Activated naive CD8-positive, alpha-beta T cell treated with anti-CD3 and anti-CD28 coated beads, Interleukin-2, amount 50 U/mL, for 24 hours (primary cell): ENCODE measurements at regions not wholly inside any gene's neighbourhood (a gene's known extent, or its start where the extent isn't known, plus 50 kb on each side); places are given as distances from the start of the nearest gene placed in this dataset.
"Not testable (repeated sequence)": the region's sequence is repeated elsewhere in the genome, so short reads cannot be mapped to it uniquely, and the experiment has no call there.

Source experiments
- ATAC-seq: fragments of 150-1000 bp; cut with Tn5 transposase; one replicate; pipeline ENCODE4 v1.10.0; 2021
- DNase-seq: peaks from one replicate; pipeline ENCODE4 v3.0.0; 2021
- H3K27ac Mint-ChIP-seq: one replicate; pipeline ENCODE4 v1.8.0; 2021; ENCODE audit warnings: mild to moderate bottlenecking, mixed read lengths
- H3K27me3 Mint-ChIP-seq: one replicate; pipeline ENCODE4 v1.8.0; 2021; ENCODE audit warnings: mixed read lengths
- H3K36me3 Mint-ChIP-seq: one replicate; pipeline ENCODE4 v1.8.0; 2021; ENCODE audit warnings: low read depth, mixed read lengths
- H3K4me1 Mint-ChIP-seq: one replicate; pipeline ENCODE4 v1.8.0; 2021; ENCODE audit warnings: mixed read lengths
- H3K4me3 Mint-ChIP-seq: one replicate; pipeline ENCODE4 v1.8.0; 2021; ENCODE audit warnings: mild to moderate bottlenecking, moderate library complexity, mixed read lengths
- H3K9me3 Mint-ChIP-seq: one replicate; pipeline ENCODE4 v1.8.0; 2021; ENCODE audit warnings: mixed read lengths

- DNase-seq (no peak), ATAC-seq (no peak)
- no peak overlapping the region for H3K27ac Mint-ChIP-seq
- no peak overlapping the region for H3K4me3 Mint-ChIP-seq
- no peaks in the 10 kb centered on the region for H3K36me3 Mint-ChIP-seq
- no peaks in the 10 kb centered on the region for H3K4me1 Mint-ChIP-seq
- H3K9me3 Mint-ChIP-seq = peaks cover 7% of the 10 kb centered on the region
- no peaks in the 10 kb centered on the region for H3K27me3 Mint-ChIP-seq
Observed at GRCh38 chr13:89465366-89465765, 1794.2 kb downstream of the SLITRK5 start.

GRCh38 chr13:89468081-89468480 lies 1796.9 kb downstream of the SLITRK5 start:
- H3K4me1 Mint-ChIP-seq = no peaks in the 10 kb centered on the region
- H3K4me3 Mint-ChIP-seq = no peak overlapping the region
- H3K9me3 Mint-ChIP-seq = peaks cover 14% of the 10 kb centered on the region
- no peak overlapping the region for H3K27ac Mint-ChIP-seq
- H3K27me3 Mint-ChIP-seq = no peaks in the 10 kb centered on the region
- H3K36me3 Mint-ChIP-seq = no peaks in the 10 kb centered on the region
- ATAC-seq = no peak
- DNase-seq = no peak

GRCh38 chr13:89470901-89471300 lies 1799.7 kb downstream of the SLITRK5 start:
- Mint-ChIP-seq H3K27ac (no peak overlapping the region), H3K27me3 (no peaks in the 10 kb centered on the region), H3K4me3 (no peak overlapping the region), H3K4me1 (no peaks in the 10 kb centered on the region), H3K36me3 (no peaks in the 10 kb centered on the region), H3K9me3 (peaks cover 32% of the 10 kb centered on the region)
- ATAC-seq (no peak), DNase-seq (no peak)

GRCh38 chr13:89474432-89474831 lies 1803.3 kb downstream of the SLITRK5 start:
- H3K4me1 Mint-ChIP-seq = no peaks in the 10 kb centered on the region

GRCh38 chr13:89486065-89486464 lies 1814.9 kb downstream of the SLITRK5 start:
- no peak overlapping the region for H3K27ac Mint-ChIP-seq
- H3K9me3 Mint-ChIP-seq = peaks cover under 1% of the 10 kb centered on the region
- no peaks in the 10 kb centered on the region for H3K27me3 Mint-ChIP-seq
- H3K4me1 Mint-ChIP-seq = no peaks in the 10 kb centered on the region
- no peaks in the 10 kb centered on the region for H3K36me3 Mint-ChIP-seq
- H3K4me3 Mint-ChIP-seq = no peak overlapping the region
- ATAC-seq = no peak
- DNase-seq = no peak

More at GRCh38 chr13:89474432-89474831, 1803.3 kb downstream of the SLITRK5 start:
- no peak overlapping the region for H3K4me3 Mint-ChIP-seq
- no peak for ATAC-seq
- no peaks in the 10 kb centered on the region for H3K36me3 Mint-ChIP-seq
- peaks cover 28% of the 10 kb centered on the region for H3K9me3 Mint-ChIP-seq
- no peak overlapping the region for H3K27ac Mint-ChIP-seq
- no peaks in the 10 kb centered on the region for H3K27me3 Mint-ChIP-seq
- DNase-seq = no peak

- ATAC-seq = no peak
- no peak overlapping the region for H3K27ac Mint-ChIP-seq
- H3K4me1 Mint-ChIP-seq = no peaks in the 10 kb centered on the region
- no peak for DNase-seq
- H3K36me3 Mint-ChIP-seq = no peaks in the 10 kb centered on the region
- no peaks in the 10 kb centered on the region for H3K27me3 Mint-ChIP-seq
- H3K4me3 Mint-ChIP-seq = no peak overlapping the region
- peaks cover 4% of the 10 kb centered on the region for H3K9me3 Mint-ChIP-seq
Observed at GRCh38 chr13:89486709-89487108, 1815.5 kb downstream of the SLITRK5 start.

GRCh38 chr13:89490661-89491060 lies 1819.5 kb downstream of the SLITRK5 start:
- DNase-seq (no peak), ATAC-seq (no peak)
- Mint-ChIP-seq H3K36me3 (no peaks in the 10 kb centered on the region), H3K27ac (no peak overlapping the region), H3K4me1 (no peaks in the 10 kb centered on the region), H3K9me3 (peaks cover 10% of the 10 kb centered on the region), H3K4me3 (no peak overlapping the region), H3K27me3 (no peaks in the 10 kb centered on the region)

- ATAC-seq (no peak), DNase-seq (no peak)
- no peaks in the 10 kb centered on the region for H3K27me3 Mint-ChIP-seq
- H3K4me1 Mint-ChIP-seq = no peaks in the 10 kb centered on the region
- no peak overlapping the region for H3K4me3 Mint-ChIP-seq
- peaks cover 6% of the 10 kb centered on the region for H3K9me3 Mint-ChIP-seq
- no peak overlapping the region for H3K27ac Mint-ChIP-seq
- no peaks in the 10 kb centered on the region for H3K36me3 Mint-ChIP-seq
Observed at GRCh38 chr13:89496478-89496877, 1825.3 kb downstream of the SLITRK5 start.

GRCh38 chr13:89497658-89498057 lies 1826.5 kb downstream of the SLITRK5 start:
- Mint-ChIP-seq H3K4me3 (no peak overlapping the region), H3K36me3 (no peaks in the 10 kb centered on the region), H3K27me3 (no peaks in the 10 kb centered on the region), H3K9me3 (peaks cover 6% of the 10 kb centered on the region), H3K4me1 (no peaks in the 10 kb centered on the region), H3K27ac (no peak overlapping the region)
- DNase-seq (no peak), ATAC-seq (no peak)

- no peak for DNase-seq
- no peaks in the 10 kb centered on the region for H3K36me3 Mint-ChIP-seq
- no peaks in the 10 kb centered on the region for H3K4me1 Mint-ChIP-seq
- H3K27me3 Mint-ChIP-seq = no peaks in the 10 kb centered on the region
- no peak for ATAC-seq
- no peak overlapping the region for H3K27ac Mint-ChIP-seq
- no peak overlapping the region for H3K4me3 Mint-ChIP-seq
- H3K9me3 Mint-ChIP-seq = no peaks in the 10 kb centered on the region
Observed at GRCh38 chr13:89502286-89502685, 1831.1 kb downstream of the SLITRK5 start.

- Mint-ChIP-seq H3K27ac (no peak overlapping the region), H3K36me3 (no peaks in the 10 kb centered on the region), H3K27me3 (no peaks in the 10 kb centered on the region), H3K9me3 (peaks cover 38% of the 10 kb centered on the region), H3K4me3 (no peak overlapping the region), H3K4me1 (no peaks in the 10 kb centered on the region)
- DNase-seq (no peak), ATAC-seq (no peak)
Observed at GRCh38 chr13:89514534-89515312, 1832.8 kb upstream of the MIR17HG start.

- Mint-ChIP-seq H3K4me1 (no peaks in the 10 kb centered on the region), H3K27ac (no peak overlapping the region), H3K36me3 (no peaks in the 10 kb centered on the region), H3K27me3 (no peaks in the 10 kb centered on the region), H3K9me3 (peaks cover 40% of the 10 kb centered on the region), H3K4me3 (no peak overlapping the region)
- ATAC-seq (no peak), DNase-seq (no peak)
Observed at GRCh38 chr13:89515948-89516347, 1831.5 kb upstream of the MIR17HG start.

- no peak overlapping the region for H3K4me3 Mint-ChIP-seq
- no peak for ATAC-seq
- no peaks in the 10 kb centered on the region for H3K4me1 Mint-ChIP-seq
- no peaks in the 10 kb centered on the region for H3K36me3 Mint-ChIP-seq
- no peak overlapping the region for H3K27ac Mint-ChIP-seq
- H3K27me3 Mint-ChIP-seq = no peaks in the 10 kb centered on the region
- H3K9me3 Mint-ChIP-seq = peaks cover 31% of the 10 kb centered on the region
- DNase-seq = no peak
Observed at GRCh38 chr13:89518289-89519077, 1829.0 kb upstream of the MIR17HG start.

- no peak for ATAC-seq
- Mint-ChIP-seq H3K4me3 (no peak overlapping the region), H3K27me3 (no peaks in the 10 kb centered on the region), H3K27ac (no peak overlapping the region), H3K9me3 (peaks cover 29% of the 10 kb centered on the region), H3K36me3 (no peaks in the 10 kb centered on the region), H3K4me1 (no peaks in the 10 kb centered on the region)
- DNase-seq = no peak
Observed at GRCh38 chr13:89520468-89520867, 1827.0 kb upstream of the MIR17HG start.

GRCh38 chr13:89521672-89522071 lies 1825.8 kb upstream of the MIR17HG start:
- not testable (repeated sequence) for H3K4me1 Mint-ChIP-seq, DNase-seq, H3K27ac Mint-ChIP-seq, H3K27me3 Mint-ChIP-seq, ATAC-seq, H3K36me3 Mint-ChIP-seq, H3K4me3 Mint-ChIP-seq
- H3K9me3 Mint-ChIP-seq = peaks cover 29% of the 10 kb centered on the region
